IMR-90 (cell line): ENCODE measurements at regions not wholly inside any gene's neighbourhood (a gene's known extent, or its start where the extent isn't known, plus 50 kb on each side); places are given as distances from the start of the nearest gene placed in this dataset.

Experiments used
- ATAC-seq: fragments of 200-7000 bp; cut with Tn5 transposase; 2 replicates; pipeline ENCODE4 v1.9.1; 2020; ENCODE audit warnings: low read depth, mild to moderate bottlenecking, moderate library complexity
- BruUV-seq: library from RNA; stranded (reverse); fragments of 400-500 nt; replicated peaks from 2 replicates; lab custom pipeline; 2021; lab: Mats Ljungman, UMichigan
- CTCF ChIA-PET: fragments of 300-600 bp; formaldehyde crosslinking; extraction: SDS; loops from one replicate; lab custom pipeline; 2021; ENCODE audit warnings: antibody characterized with exemption; lab: Yijun Ruan, JAX
- POLR2A ChIA-PET: fragments of 300-600 bp; sonication (Branson Sonifier 250); formaldehyde crosslinking; loops from one replicate; lab custom pipeline; 2022; ENCODE audit warnings: antibody characterized with exemption; ENCODE audit not compliant: unreplicated experiment; lab: Charles Lee
- DNase-seq: peaks from one replicate; pipeline ENCODE4 v3.0.0; 2013
- H2AFZ ChIP-seq: replicated peaks from 2 replicates; pipeline ENCODE3; 2013; ENCODE audit warnings: low read length, mild to moderate bottlenecking; ENCODE audit not compliant: poor library complexity
- H2AK5ac ChIP-seq: 2 replicates; pipeline ENCODE4 v1.6.1; 2013; ENCODE audit warnings: low read depth, low read length, inconsistent platforms
- H2AK9ac ChIP-seq: replicated peaks from 2 replicates; pipeline ENCODE3; 2013; ENCODE audit warnings: mild to moderate bottlenecking, low read depth, low read length, moderate library complexity; ENCODE audit not compliant: poor library complexity
- H2BK120ac ChIP-seq: 2 replicates; pipeline ENCODE4 v1.6.1; 2013; ENCODE audit warnings: low read depth, low read length, inconsistent platforms
- H2BK15ac ChIP-seq: 3 replicates; pipeline ENCODE4 v1.6.1; 2013; ENCODE audit warnings: low read depth, low read length, inconsistent platforms
- H2BK20ac ChIP-seq: 2 replicates; pipeline ENCODE4 v1.6.1; 2013; ENCODE audit warnings: low read depth, mild to moderate bottlenecking, inconsistent platforms, low read length, moderate library complexity
- H2BK5ac ChIP-seq: 2 replicates; pipeline ENCODE4 v1.6.1; 2013; ENCODE audit warnings: mild to moderate bottlenecking, low read depth, low read length, inconsistent platforms; ENCODE audit not compliant: poor library complexity, severe bottlenecking
- H3K14ac ChIP-seq: replicated peaks from 2 replicates; pipeline ENCODE4 v1.6.1; 2013; ENCODE audit warnings: low read depth, low read length, inconsistent platforms
- H3K18ac ChIP-seq: 2 replicates; pipeline ENCODE4 v1.6.1; 2013; ENCODE audit warnings: low read depth, low read length, control low read depth
- H3K23ac ChIP-seq: 2 replicates; pipeline ENCODE4 v1.6.1; 2013; ENCODE audit warnings: low read depth, low read length, inconsistent platforms
- H3K27ac ChIP-seq: 2 replicates; pipeline ENCODE4 v1.5.1; 2013; ENCODE audit warnings: mild to moderate bottlenecking, control low read depth, low read length; ENCODE audit not compliant: insufficient read depth
- H3K27me3 ChIP-seq: 2 replicates; pipeline ENCODE4 v1.6.1; 2013; ENCODE audit warnings: low read length; ENCODE audit not compliant: control insufficient read depth, insufficient read depth
- H3K36me3 ChIP-seq: 2 replicates; pipeline ENCODE4 v1.6.1; 2013; ENCODE audit warnings: low read length, mixed read lengths; ENCODE audit not compliant: control insufficient read depth, insufficient read depth
- H3K4ac ChIP-seq: 2 replicates; pipeline ENCODE4 v1.6.1; 2013; ENCODE audit warnings: low read depth, low read length, inconsistent platforms
- H3K4me1 ChIP-seq: 2 replicates; pipeline ENCODE4 v1.6.1; 2013; ENCODE audit warnings: low read length, mixed read lengths; ENCODE audit not compliant: control insufficient read depth, insufficient read depth
- H3K4me2 ChIP-seq: 2 replicates; pipeline ENCODE4 v1.6.1; 2013; ENCODE audit warnings: low read depth, mild to moderate bottlenecking, control low read depth, low read length, moderate library complexity
- H3K4me3 ChIP-seq: 2 replicates; pipeline ENCODE4 v1.5.1; 2013; ENCODE audit warnings: low read depth, mild to moderate bottlenecking, control low read depth, low read length, moderate library complexity; ENCODE audit not compliant: insufficient read depth
- H3K56ac ChIP-seq: 2 replicates; pipeline ENCODE4 v1.6.1; 2013; ENCODE audit warnings: low read length, inconsistent platforms; ENCODE audit not compliant: insufficient read depth; ENCODE audit errors: extremely low read depth
- H3K79me1 ChIP-seq, 2 experiments: 2 replicates each; pipeline ENCODE4 v1.6.1; 2013; ENCODE audit warnings: low read length in 2 of 2, inconsistent platforms in 1 of 2, low read depth in 1 of 2
- H3K9ac ChIP-seq: 2 replicates; pipeline ENCODE4 v1.6.1; 2013; ENCODE audit warnings: low read depth, low read length, control low read depth
- H3K9me1 ChIP-seq: 2 replicates; pipeline ENCODE4 v1.6.1; 2013; ENCODE audit warnings: low read length, inconsistent platforms; ENCODE audit not compliant: insufficient read depth
- H3K9me3 ChIP-seq: 2 replicates; pipeline ENCODE4 v1.6.1; 2013; ENCODE audit warnings: low read length; ENCODE audit not compliant: control insufficient read depth, insufficient read depth
- H4K20me1 ChIP-seq: 2 replicates; pipeline ENCODE4 v1.6.1; 2013; ENCODE audit warnings: low read length, inconsistent platforms; ENCODE audit not compliant: insufficient read depth
- H4K5ac ChIP-seq: 2 replicates; pipeline ENCODE4 v1.6.1; 2013; ENCODE audit warnings: mild to moderate bottlenecking, low read depth, low read length, control low read depth
- H4K8ac ChIP-seq, 2 experiments: 2 replicates each; pipeline ENCODE4 v1.6.1; 2013; ENCODE audit warnings: low read depth in 2 of 2, low read length in 2 of 2, control low read depth in 1 of 2, inconsistent platforms in 1 of 2
- H4K91ac ChIP-seq: 2 replicates; pipeline ENCODE4 v1.6.1; 2013; ENCODE audit warnings: low read depth, low read length, inconsistent platforms; ENCODE audit not compliant: insufficient read depth
- BHLHE40 ChIP-seq: fragments of 150-350 bp; IDR thresholded peaks from 2 replicates; pipeline ENCODE4 v1.6.1; 2016; ENCODE audit warnings: mild to moderate bottlenecking, low read depth, low read length
- CEBPB ChIP-seq: IDR thresholded peaks from 2 replicates; pipeline ENCODE4 v1.6.1; 2012; ENCODE audit warnings: low read depth, low read length, improper control_type of control experiment
- FOS ChIP-seq: fragments of 150-350 bp; IDR thresholded peaks from 2 replicates; pipeline ENCODE4 v1.6.1; 2016; ENCODE audit warnings: low read depth, low read length
- MAFK ChIP-seq: IDR thresholded peaks from 2 replicates; pipeline ENCODE4 v1.6.1; 2012; ENCODE audit warnings: low read depth, low read length, improper control_type of control experiment
- MAZ ChIP-seq: IDR thresholded peaks from 2 replicates; pipeline ENCODE4 v1.6.1; 2012; ENCODE audit warnings: low read depth, mild to moderate bottlenecking, low read length, improper control_type of control experiment, moderate library complexity, borderline replicate concordance
- MXI1 ChIP-seq: IDR thresholded peaks from 2 replicates; pipeline ENCODE4 v1.6.1; 2012; ENCODE audit warnings: low read depth, mild to moderate bottlenecking, low read length, moderate library complexity, borderline replicate concordance
- NFE2L2 ChIP-seq: fragments of 150-350 bp; IDR thresholded peaks from 2 replicates; pipeline ENCODE4 v1.6.1; 2016; ENCODE audit warnings: low read depth, mild to moderate bottlenecking, low read length
- POLR2A ChIP-seq: IDR thresholded peaks from 2 replicates; pipeline ENCODE4 v1.6.1; 2012; ENCODE audit warnings: mild to moderate bottlenecking, low read depth, low read length
- SMC3 ChIP-seq: fragments of 150-350 bp; IDR thresholded peaks from 2 replicates; pipeline ENCODE4 v1.6.1; 2016; ENCODE audit warnings: low read depth, mild to moderate bottlenecking, antibody characterized with exemption, low read length, moderate library complexity
- WGBS, 2 experiments: methylation state at CpG; one replicate each; pipeline versions ENCODE4 v1.1.5 to v1.1.7; 2013; ENCODE audit warnings: missing lambda C conversion rate in 2 of 2; ENCODE audit not compliant: insufficient read length in 1 of 2; ENCODE audit errors: extremely low coverage in 2 of 2; 5-methylcytosine and 5-hydroxymethylcytosine counted together
- dilution Hi-C: fragments of 300-500 bp; cut with HindIII; formaldehyde crosslinking; loops from one replicate; pipeline ENCODE4 v1.14.3; 2018; ENCODE audit warnings: low sequenced_read_pairs; ENCODE audit not compliant: unreplicated experiment
- in situ Hi-C: fragments of 300-500 bp; cut with MboI; formaldehyde crosslinking; loops from 3 replicates; pipeline ENCODE4 v1.14.3; 2019; ENCODE audit warnings: low sequenced_read_pairs, inconsistent platforms, mixed read lengths
- intact Hi-C: fragments of 100-400 bp; cut with micrococcal nuclease; formaldehyde crosslinking; loops from 2 replicates; pipeline ENCODE4 v1.10.0; 2022
- TF ChIP-seq, protein P1 (sequence below): fragments of 150-350 bp; IDR thresholded peaks from 2 replicates; pipeline ENCODE4 v1.6.1; 2017; ENCODE audit warnings: mild to moderate bottlenecking, antibody characterized with exemption, low read length, low read depth
- TF ChIP-seq, protein P2 (sequence below): conservative IDR thresholded peaks from 2 replicates; pipeline ENCODE4 v1.5.1; 2012; ENCODE audit warnings: mild to moderate bottlenecking, low read depth, low read length, improper control_type of control experiment
- TF ChIP-seq, protein P3 (sequence below): fragments of 150-350 bp; IDR thresholded peaks from 2 replicates; pipeline ENCODE4 v1.6.1; 2016; ENCODE audit warnings: low read depth, mild to moderate bottlenecking, low read length, moderate library complexity, borderline replicate concordance

DNA sequence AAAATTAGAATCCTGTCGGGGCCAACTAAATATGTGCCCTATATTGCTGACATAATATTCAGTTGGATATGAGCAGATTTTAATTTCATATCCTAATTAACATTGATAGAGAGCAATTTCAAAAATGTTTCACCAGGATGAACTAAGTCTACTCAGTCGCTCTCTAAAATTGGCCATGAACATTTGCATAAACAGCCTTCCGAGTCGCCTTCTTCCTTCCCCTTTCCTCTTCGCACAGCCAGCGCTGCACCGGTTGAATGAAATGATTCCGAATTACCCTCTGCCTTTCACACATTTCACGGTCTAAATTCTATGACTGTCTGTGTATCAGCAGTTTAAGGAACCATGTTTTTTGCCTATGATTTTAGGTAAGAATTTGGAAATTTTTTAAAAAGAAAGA lies 413.7 kb downstream of the LIG4 start:
- no peak overlapping the region for H2BK120ac ChIP-seq
- no peak overlapping the region for H3K56ac ChIP-seq
- H3K4me1 ChIP-seq: peaks cover 5% of the 10 kb centered on the region
- no peak overlapping the region for H2BK5ac ChIP-seq
- no peak overlapping the region for H4K8ac ChIP-seq
- no peak overlapping the region for H2BK15ac ChIP-seq
- POLR2A ChIA-PET: no interaction called here
- H4K5ac ChIP-seq: no peak overlapping the region
- no peak overlapping the region for H2AK5ac ChIP-seq
- no peak overlapping the region for H3K4ac ChIP-seq
- no peak overlapping the region for H3K27ac ChIP-seq
- TF ChIP-seq SMC3 (no peak), CEBPB (no peak), MAFK (no peak), FOS (no peak), MXI1 (no peak), NFE2L2 (no peak), MAZ (no peak), POLR2A (no peak), BHLHE40 (no peak)
- TF ChIP-seq, protein P1, sequence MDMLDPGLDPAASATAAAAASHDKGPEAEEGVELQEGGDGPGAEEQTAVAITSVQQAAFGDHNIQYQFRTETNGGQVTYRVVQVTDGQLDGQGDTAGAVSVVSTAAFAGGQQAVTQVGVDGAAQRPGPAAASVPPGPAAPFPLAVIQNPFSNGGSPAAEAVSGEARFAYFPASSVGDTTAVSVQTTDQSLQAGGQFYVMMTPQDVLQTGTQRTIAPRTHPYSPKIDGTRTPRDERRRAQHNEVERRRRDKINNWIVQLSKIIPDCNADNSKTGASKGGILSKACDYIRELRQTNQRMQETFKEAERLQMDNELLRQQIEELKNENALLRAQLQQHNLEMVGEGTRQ: no peak
- TF ChIP-seq, protein P2, sequence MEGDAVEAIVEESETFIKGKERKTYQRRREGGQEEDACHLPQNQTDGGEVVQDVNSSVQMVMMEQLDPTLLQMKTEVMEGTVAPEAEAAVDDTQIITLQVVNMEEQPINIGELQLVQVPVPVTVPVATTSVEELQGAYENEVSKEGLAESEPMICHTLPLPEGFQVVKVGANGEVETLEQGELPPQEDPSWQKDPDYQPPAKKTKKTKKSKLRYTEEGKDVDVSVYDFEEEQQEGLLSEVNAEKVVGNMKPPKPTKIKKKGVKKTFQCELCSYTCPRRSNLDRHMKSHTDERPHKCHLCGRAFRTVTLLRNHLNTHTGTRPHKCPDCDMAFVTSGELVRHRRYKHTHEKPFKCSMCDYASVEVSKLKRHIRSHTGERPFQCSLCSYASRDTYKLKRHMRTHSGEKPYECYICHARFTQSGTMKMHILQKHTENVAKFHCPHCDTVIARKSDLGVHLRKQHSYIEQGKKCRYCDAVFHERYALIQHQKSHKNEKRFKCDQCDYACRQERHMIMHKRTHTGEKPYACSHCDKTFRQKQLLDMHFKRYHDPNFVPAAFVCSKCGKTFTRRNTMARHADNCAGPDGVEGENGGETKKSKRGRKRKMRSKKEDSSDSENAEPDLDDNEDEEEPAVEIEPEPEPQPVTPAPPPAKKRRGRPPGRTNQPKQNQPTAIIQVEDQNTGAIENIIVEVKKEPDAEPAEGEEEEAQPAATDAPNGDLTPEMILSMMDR: no peak
- TF ChIP-seq, protein P3, sequence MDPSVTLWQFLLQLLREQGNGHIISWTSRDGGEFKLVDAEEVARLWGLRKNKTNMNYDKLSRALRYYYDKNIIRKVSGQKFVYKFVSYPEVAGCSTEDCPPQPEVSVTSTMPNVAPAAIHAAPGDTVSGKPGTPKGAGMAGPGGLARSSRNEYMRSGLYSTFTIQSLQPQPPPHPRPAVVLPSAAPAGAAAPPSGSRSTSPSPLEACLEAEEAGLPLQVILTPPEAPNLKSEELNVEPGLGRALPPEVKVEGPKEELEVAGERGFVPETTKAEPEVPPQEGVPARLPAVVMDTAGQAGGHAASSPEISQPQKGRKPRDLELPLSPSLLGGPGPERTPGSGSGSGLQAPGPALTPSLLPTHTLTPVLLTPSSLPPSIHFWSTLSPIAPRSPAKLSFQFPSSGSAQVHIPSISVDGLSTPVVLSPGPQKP: no peak
- no peaks in the 10 kb centered on the region for H3K9me3 ChIP-seq
- in situ Hi-C loops (no loop called here), intact Hi-C loops (no loop called here), dilution Hi-C loops (no loop called here)
- H2BK20ac ChIP-seq: no peak overlapping the region
- no peak overlapping the region for H3K23ac ChIP-seq
- no peak for DNase-seq
- H3K4me2 ChIP-seq: no peak overlapping the region
- no peak for ATAC-seq
- peaks cover 26% of the 10 kb centered on the region for H4K20me1 ChIP-seq
- H3K9me1 ChIP-seq: peaks cover 8% of the 10 kb centered on the region; the same call in 1 of the 2 replicates
- no peak overlapping the region for H3K4me3 ChIP-seq
- no peak overlapping the region for H2AK9ac ChIP-seq
- no peak overlapping the region for H2AFZ ChIP-seq
- WGBS, 2 experiments: no CpG with 5 or more reads among the region's 9 CpGs
- no peak overlapping the region; the same call in 1 of the 2 replicates for H3K14ac ChIP-seq
- no TSS peak for BruUV-seq
- H3K18ac ChIP-seq: no peak overlapping the region
- no peak overlapping the region for H4K91ac ChIP-seq
- H3K27me3 ChIP-seq: no peaks in the 10 kb centered on the region
- no peaks in the 10 kb centered on the region for H3K36me3 ChIP-seq
- peaks cover 26 to 51% of the 10 kb centered on the region in 2 experiments; a peak in 3 of 4 replicates for H3K79me1 ChIP-seq
- no peak overlapping the region for H3K9ac ChIP-seq
- CTCF ChIA-PET: no interaction called here
